GM12872 (cell line): ENCODE measurements at regions not wholly inside any gene's neighbourhood (a gene's known extent, or its start where the extent isn't known, plus 50 kb on each side); places are given as distances from the start of the nearest gene placed in this dataset.

ENCODE experiments used
- TF ChIP-seq, protein P1 (sequence below): IDR thresholded peaks from 3 replicates; pipeline ENCODE4 v1.5.1; 2011; ENCODE audit warnings: low read depth, mild to moderate bottlenecking, low read length, moderate library complexity; ENCODE audit not compliant: insufficient read depth

DNA sequence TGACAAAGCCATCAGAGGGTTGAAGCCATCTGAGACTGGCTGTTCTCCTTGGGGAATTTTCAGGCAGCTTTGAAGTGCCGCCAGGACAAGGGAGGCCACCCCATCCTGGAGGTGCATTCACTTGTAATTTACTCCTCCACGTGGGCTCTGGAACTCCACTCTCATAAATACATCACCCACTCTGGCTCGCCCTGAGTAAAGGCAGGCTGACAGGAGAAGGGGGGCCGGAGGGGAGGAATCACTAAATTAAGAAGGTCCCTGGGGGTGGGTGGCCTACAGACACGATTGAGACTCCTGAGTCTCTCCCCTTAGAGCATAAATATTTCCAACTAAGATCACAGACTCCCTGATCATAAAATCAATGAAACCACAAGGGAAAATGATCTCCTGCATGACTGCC lies 56.3 kb upstream of the HNF1B start:
- TF ChIP-seq, protein P1, sequence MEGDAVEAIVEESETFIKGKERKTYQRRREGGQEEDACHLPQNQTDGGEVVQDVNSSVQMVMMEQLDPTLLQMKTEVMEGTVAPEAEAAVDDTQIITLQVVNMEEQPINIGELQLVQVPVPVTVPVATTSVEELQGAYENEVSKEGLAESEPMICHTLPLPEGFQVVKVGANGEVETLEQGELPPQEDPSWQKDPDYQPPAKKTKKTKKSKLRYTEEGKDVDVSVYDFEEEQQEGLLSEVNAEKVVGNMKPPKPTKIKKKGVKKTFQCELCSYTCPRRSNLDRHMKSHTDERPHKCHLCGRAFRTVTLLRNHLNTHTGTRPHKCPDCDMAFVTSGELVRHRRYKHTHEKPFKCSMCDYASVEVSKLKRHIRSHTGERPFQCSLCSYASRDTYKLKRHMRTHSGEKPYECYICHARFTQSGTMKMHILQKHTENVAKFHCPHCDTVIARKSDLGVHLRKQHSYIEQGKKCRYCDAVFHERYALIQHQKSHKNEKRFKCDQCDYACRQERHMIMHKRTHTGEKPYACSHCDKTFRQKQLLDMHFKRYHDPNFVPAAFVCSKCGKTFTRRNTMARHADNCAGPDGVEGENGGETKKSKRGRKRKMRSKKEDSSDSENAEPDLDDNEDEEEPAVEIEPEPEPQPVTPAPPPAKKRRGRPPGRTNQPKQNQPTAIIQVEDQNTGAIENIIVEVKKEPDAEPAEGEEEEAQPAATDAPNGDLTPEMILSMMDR, result no peak

DNA sequence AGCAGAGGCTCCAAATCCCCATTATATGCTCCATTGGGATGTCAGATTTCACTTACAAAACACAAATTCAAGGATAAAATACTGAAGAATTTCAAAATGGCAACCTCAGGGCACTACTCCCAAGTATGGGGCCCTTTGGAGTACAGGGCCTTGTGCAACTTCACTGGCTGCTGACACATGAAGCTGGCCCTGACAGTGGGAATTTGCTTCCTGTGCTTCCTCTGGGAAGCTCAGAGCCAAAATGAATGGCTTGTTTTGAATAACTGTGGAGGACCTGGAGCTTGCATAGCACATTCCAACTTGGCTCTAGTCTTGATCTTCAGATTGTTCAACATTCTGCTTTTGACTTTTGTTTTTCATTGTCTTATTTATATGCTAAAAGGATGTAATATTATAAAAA lies 52.3 kb upstream of the HNF1B start:
- TF ChIP-seq, protein P1, result no peak

DNA sequence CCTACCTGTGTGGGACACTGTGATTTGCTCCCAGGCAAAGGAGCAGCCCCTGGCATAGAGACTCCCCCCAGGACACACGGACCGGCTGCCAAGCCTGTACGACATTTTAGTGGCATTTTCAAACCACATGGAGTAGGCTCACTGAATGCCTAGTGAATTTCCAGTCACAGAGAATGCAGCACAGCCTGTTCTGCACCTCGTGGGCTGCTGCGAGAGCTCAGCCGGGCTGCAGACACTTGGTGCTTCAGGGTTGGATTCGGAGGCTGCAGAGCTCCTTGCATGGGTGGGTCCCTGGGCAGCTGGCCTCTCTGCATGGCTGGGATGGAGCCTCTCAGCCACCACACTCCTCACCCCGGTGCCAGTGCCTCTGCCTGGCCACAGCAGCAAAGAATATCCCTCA lies 51.2 kb upstream of the HNF1B start:
- TF ChIP-seq, protein P1, result no peak
